PFSK-1 (cell line): ENCODE measurements at regions not wholly inside any gene's neighbourhood (a gene's known extent, or its start where the extent isn't known, plus 50 kb on each side); places are given as distances from the start of the nearest gene placed in this dataset.

Source experiments
- POLR2AphosphoS5 ChIP-seq: IDR thresholded peaks from 2 replicates; pipeline ENCODE4 v1.6.1; 2012; ENCODE audit warnings: low read depth, mild to moderate bottlenecking, control low read depth, low read length, moderate library complexity
- TAF1 ChIP-seq: IDR thresholded peaks from 2 replicates; pipeline ENCODE4 v1.6.1; 2012; ENCODE audit warnings: low read length, control low read depth, borderline replicate concordance; ENCODE audit not compliant: insufficient read depth
- TF ChIP-seq, protein P1 (sequence below), 2 experiments: IDR thresholded peaks; 2 replicates each; pipeline versions ENCODE4 v1.6.1 to v1.8.0; 2011 to 2012; ENCODE audit warnings: low read depth in 2 of 2, low read length in 2 of 2, control low read depth in 1 of 2, inconsistent platforms in 1 of 2, mild to moderate bottlenecking in 1 of 2, moderate library complexity in 1 of 2; ENCODE audit not compliant: insufficient read depth in 1 of 2

DNA sequence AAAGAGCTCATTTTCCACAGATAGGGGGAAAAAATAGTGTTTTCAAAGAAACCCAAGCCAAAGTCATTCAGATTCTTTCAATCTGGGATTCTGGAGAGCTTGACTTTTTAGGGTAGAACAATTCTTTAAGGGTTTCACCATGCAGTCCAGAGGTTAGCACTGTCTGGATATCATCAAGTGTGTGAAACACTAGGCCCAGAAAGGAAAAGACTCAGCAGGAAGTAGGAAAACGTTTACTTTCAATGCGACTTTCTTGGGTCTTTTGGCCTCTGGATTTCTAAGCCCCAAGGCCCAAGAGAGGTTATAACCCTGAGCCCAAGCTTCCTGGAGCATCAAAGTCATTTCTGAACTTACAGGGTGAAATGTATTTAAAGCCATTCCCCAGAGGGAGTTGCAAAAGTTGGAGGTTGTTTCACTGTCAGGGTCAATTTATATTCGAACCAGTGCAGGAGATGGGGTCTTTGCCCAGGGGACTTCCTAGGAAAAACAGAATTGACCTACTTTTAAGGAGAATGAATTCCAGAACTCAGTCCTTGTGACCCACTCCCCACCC lies 158.0 kb downstream of the C7orf25 start:
- no peak for TF ChIP-seq TAF1
- TF ChIP-seq, protein P1, sequence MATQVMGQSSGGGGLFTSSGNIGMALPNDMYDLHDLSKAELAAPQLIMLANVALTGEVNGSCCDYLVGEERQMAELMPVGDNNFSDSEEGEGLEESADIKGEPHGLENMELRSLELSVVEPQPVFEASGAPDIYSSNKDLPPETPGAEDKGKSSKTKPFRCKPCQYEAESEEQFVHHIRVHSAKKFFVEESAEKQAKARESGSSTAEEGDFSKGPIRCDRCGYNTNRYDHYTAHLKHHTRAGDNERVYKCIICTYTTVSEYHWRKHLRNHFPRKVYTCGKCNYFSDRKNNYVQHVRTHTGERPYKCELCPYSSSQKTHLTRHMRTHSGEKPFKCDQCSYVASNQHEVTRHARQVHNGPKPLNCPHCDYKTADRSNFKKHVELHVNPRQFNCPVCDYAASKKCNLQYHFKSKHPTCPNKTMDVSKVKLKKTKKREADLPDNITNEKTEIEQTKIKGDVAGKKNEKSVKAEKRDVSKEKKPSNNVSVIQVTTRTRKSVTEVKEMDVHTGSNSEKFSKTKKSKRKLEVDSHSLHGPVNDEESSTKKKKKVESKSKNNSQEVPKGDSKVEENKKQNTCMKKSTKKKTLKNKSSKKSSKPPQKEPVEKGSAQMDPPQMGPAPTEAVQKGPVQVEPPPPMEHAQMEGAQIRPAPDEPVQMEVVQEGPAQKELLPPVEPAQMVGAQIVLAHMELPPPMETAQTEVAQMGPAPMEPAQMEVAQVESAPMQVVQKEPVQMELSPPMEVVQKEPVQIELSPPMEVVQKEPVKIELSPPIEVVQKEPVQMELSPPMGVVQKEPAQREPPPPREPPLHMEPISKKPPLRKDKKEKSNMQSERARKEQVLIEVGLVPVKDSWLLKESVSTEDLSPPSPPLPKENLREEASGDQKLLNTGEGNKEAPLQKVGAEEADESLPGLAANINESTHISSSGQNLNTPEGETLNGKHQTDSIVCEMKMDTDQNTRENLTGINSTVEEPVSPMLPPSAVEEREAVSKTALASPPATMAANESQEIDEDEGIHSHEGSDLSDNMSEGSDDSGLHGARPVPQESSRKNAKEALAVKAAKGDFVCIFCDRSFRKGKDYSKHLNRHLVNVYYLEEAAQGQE (IDR thresholded peaks at IDR 0.05; ENCODE audit: insufficient read depth in 1 of 2, low read depth in 2 of 2, low read length in 2 of 2) = no peak
- TF ChIP-seq POLR2AphosphoS5 = no peak
